HCT116 (cell line): ENCODE measurements at regions not wholly inside any gene's neighbourhood (a gene's known extent, or its start where the extent isn't known, plus 50 kb on each side); places are given as distances from the start of the nearest gene placed in this dataset.

Experiments
- ATAC-seq: fragments of 200-7000 bp; cut with Tn5 transposase; 2 replicates; pipeline ENCODE4 v1.9.1; 2020; ENCODE audit warnings: mild to moderate bottlenecking, moderate library complexity
- BruUV-seq: library from RNA; stranded (reverse); fragments of 400-500 nt; replicated peaks from 2 replicates; lab custom pipeline; 2021; lab: Mats Ljungman, UMichigan
- CTCF ChIA-PET: fragments of 300-600 bp; sonication (Branson Sonifier 250); formaldehyde crosslinking; loops from one replicate; lab custom pipeline; 2021; ENCODE audit warnings: antibody characterized with exemption; lab: Charles Lee
- POLR2A ChIA-PET: fragments of 300-600, 350-600 bp; sonication (Branson Sonifier 250); formaldehyde crosslinking; loops from one replicate; lab custom pipeline; 2021; ENCODE audit warnings: antibody characterized with exemption; lab: Charles Lee
- RAD21 ChIA-PET, 2 experiments: fragments of 300-600 bp; sonication (Branson Sonifier 250); formaldehyde crosslinking; loops; one replicate each; lab custom pipeline; 2023; ENCODE audit warnings: low total read pairs in 2 of 2; ENCODE audit not compliant: uncharacterized antibody in 2 of 2, unreplicated experiment in 2 of 2, low non-redundant PET in 1 of 2; lab: Charles Lee
- DNase-seq: peaks from one replicate; pipeline ENCODE4 v3.0.0-alpha.2; 2010; ENCODE audit warnings: low read depth, low spot score
- H2AFZ ChIP-seq: fragments of 200-600 bp; shearing (Covaris generic), sonication (generic); 2 replicates; pipeline ENCODE4 v1.6.1; 2017; ENCODE audit warnings: low read depth, mixed run types, mixed read lengths, antibody characterized with exemption, low read length; ENCODE audit not compliant: poor library complexity, severe bottlenecking
- H3K27ac ChIP-seq: 2 replicates; pipeline ENCODE4 v1.5.1; 2012; ENCODE audit warnings: low read depth, low read length
- H3K27me3 ChIP-seq: fragments of 200-600 bp; sonication (generic); 2 replicates; pipeline ENCODE4 v1.6.1; 2016; ENCODE audit warnings: mixed run types, low read length, mixed read lengths; ENCODE audit not compliant: insufficient read depth
- H3K36me3 ChIP-seq, 2 experiments: fragments of 200-500 bp in 1 of 2; fragments of 200-600 bp in 1 of 2; sonication (Bioruptor generic) in 1 of 2; sonication (generic) in 1 of 2; 2 replicates each; pipeline versions ENCODE4 v1.5.1 to v1.6.1; 2014 to 2016; ENCODE audit warnings: low read length in 2 of 2, inconsistent platforms in 1 of 2, mixed read lengths in 1 of 2, mixed run types in 1 of 2; ENCODE audit not compliant: insufficient read depth in 2 of 2, control insufficient read depth in 1 of 2
- H3K4me1 ChIP-seq, 2 experiments: fragments of 200-600 bp in 1 of 2; sonication (generic) in 1 of 2; 2 replicates each; pipeline versions ENCODE4 v1.5.1 to v1.6.1; 2012 to 2017; ENCODE audit warnings: low read length in 2 of 2, inconsistent platforms in 1 of 2, mild to moderate bottlenecking in 1 of 2, mixed read lengths in 1 of 2, mixed run types in 1 of 2, moderate library complexity in 1 of 2; ENCODE audit not compliant: insufficient read depth in 2 of 2, control insufficient read depth in 1 of 2
- H3K4me2 ChIP-seq: fragments of 200-600 bp; sonication (generic); 2 replicates; pipeline ENCODE4 v1.6.1; 2017; ENCODE audit warnings: mixed run types, low read length, mixed read lengths
- H3K4me3 ChIP-seq, 2 experiments: fragments of 200-600 bp in 1 of 2; sonication (generic) in 1 of 2; replicated peaks in 1 of 2; 2 replicates each; pipeline ENCODE4 v1.5.1; 2011 to 2016; ENCODE audit warnings: low read length in 2 of 2, control low read depth in 1 of 2, low read depth in 1 of 2, mild to moderate bottlenecking in 1 of 2, mixed read lengths in 1 of 2, mixed run types in 1 of 2
- H3K79me2 ChIP-seq: fragments of 200-600 bp; sonication (generic); 2 replicates; pipeline ENCODE4 v1.6.1; 2017; ENCODE audit warnings: mild to moderate bottlenecking, mixed run types, low read length, moderate library complexity, mixed read lengths; ENCODE audit not compliant: insufficient read depth
- H3K9ac ChIP-seq: fragments of 200-600 bp; sonication (generic); 2 replicates; pipeline ENCODE4 v1.6.1; 2016; ENCODE audit warnings: low read length, mixed read lengths
- H3K9me2 ChIP-seq: fragments of 200-600 bp; sonication (generic), shearing (Covaris generic); 2 replicates; pipeline ENCODE4 v1.6.1; 2017; ENCODE audit warnings: mixed run types, mild to moderate bottlenecking, moderate library complexity; ENCODE audit not compliant: insufficient read depth
- H3K9me3 ChIP-seq, 2 experiments: fragments of 200-500 bp in 1 of 2; fragments of 200-600 bp in 1 of 2; sonication (Bioruptor generic) in 1 of 2; sonication (generic) in 1 of 2; 2 replicates each; pipeline ENCODE4 v1.6.1; 2014 to 2017; ENCODE audit warnings: low read length in 2 of 2, mixed read lengths in 2 of 2, inconsistent platforms in 1 of 2, low read depth in 1 of 2, mild to moderate bottlenecking in 1 of 2, mixed run types in 1 of 2, moderate library complexity in 1 of 2; ENCODE audit not compliant: control insufficient read depth in 1 of 2, insufficient read depth in 1 of 2
- H4K20me1 ChIP-seq: fragments of 200-600 bp; sonication (generic), shearing (Covaris generic); 2 replicates; pipeline ENCODE4 v1.6.1; 2017; ENCODE audit warnings: mixed run types, mild to moderate bottlenecking, moderate library complexity; ENCODE audit not compliant: insufficient read depth
- CBX3 ChIP-seq: IDR thresholded peaks from 2 replicates; pipeline ENCODE4 v1.6.1; 2012; ENCODE audit warnings: low read depth
- CEBPB ChIP-seq: IDR thresholded peaks from 2 replicates; pipeline ENCODE4 v1.6.1; 2012; ENCODE audit warnings: low read depth
- EGR1 ChIP-seq: IDR thresholded peaks from 2 replicates; pipeline ENCODE4 v1.6.1; 2012; ENCODE audit warnings: low read depth
- ELF1 ChIP-seq: IDR thresholded peaks from 2 replicates; pipeline ENCODE4 v1.6.1; 2012; ENCODE audit warnings: low read depth, borderline replicate concordance
- EZH2phosphoT487 ChIP-seq: fragments of 200-600 bp; IDR thresholded peaks from 2 replicates; pipeline ENCODE4 v1.6.1; 2018; ENCODE audit warnings: antibody characterized with exemption, borderline replicate concordance
- FOSL1 ChIP-seq: IDR thresholded peaks from 2 replicates; pipeline ENCODE4 v1.6.1; 2012; ENCODE audit warnings: low read depth
- JUND ChIP-seq: IDR thresholded peaks from 2 replicates; pipeline ENCODE4 v1.6.1; 2012
- POLR2A ChIP-seq: IDR thresholded peaks from 2 replicates; pipeline ENCODE4 v1.7.0; 2011; ENCODE audit warnings: borderline replicate concordance; ENCODE audit not compliant: insufficient read depth, insufficient read length; ENCODE audit errors: extremely low read depth
- POLR2AphosphoS5 ChIP-seq: IDR thresholded peaks from 2 replicates; pipeline ENCODE4 v1.6.1; 2011; ENCODE audit warnings: mild to moderate bottlenecking, low read depth, low read length, moderate library complexity
- RAD21 ChIP-seq: IDR thresholded peaks from 2 replicates; pipeline ENCODE4 v1.6.1; 2012; ENCODE audit warnings: low read depth, mild to moderate bottlenecking
- SIN3A ChIP-seq: IDR thresholded peaks from 2 replicates; pipeline ENCODE4 v1.6.1; 2012; ENCODE audit warnings: low read depth
- SP1 ChIP-seq: IDR thresholded peaks from 2 replicates; pipeline ENCODE4 v1.6.1; 2012; ENCODE audit warnings: low read depth
- SRF ChIP-seq: IDR thresholded peaks from 2 replicates; pipeline ENCODE4 v1.6.1; 2012; ENCODE audit warnings: low read depth
- TCF7L2 ChIP-seq: IDR thresholded peaks from 2 replicates; pipeline ENCODE4 v1.7.0; 2011; ENCODE audit warnings: borderline replicate concordance, inconsistent platforms; ENCODE audit not compliant: insufficient read depth, insufficient read length; ENCODE audit errors: extremely low read depth
- ZNF274 ChIP-seq: fragments of 200-500 bp; sonication (Bioruptor generic); IDR thresholded peaks from 2 replicates; pipeline ENCODE4 v1.6.1; 2014; ENCODE audit warnings: mild to moderate bottlenecking, low read depth, low read length, inconsistent platforms
- intact Hi-C: fragments of 100-400 bp; cut with micrococcal nuclease; formaldehyde crosslinking; loops from 2 replicates; pipeline ENCODE4 v1.10.0; 2022
- TF ChIP-seq, protein P1 (sequence below): IDR thresholded peaks from 2 replicates; pipeline ENCODE4 v1.6.1; 2012
- TF ChIP-seq, protein P2 (sequence below): IDR thresholded peaks from 2 replicates; pipeline ENCODE4 v1.6.1; 2011; ENCODE audit warnings: mild to moderate bottlenecking, low read length, moderate library complexity; ENCODE audit not compliant: insufficient replicate concordance; ENCODE audit errors: extremely low read depth
- TF ChIP-seq, protein P3 (sequence below), 3 experiments: fragments of 200-600 bp in 1 of 3; sonication (generic) in 1 of 3; IDR thresholded peaks in 2 of 3; conservative IDR thresholded peaks in 1 of 3; 2 replicates each; pipeline ENCODE4 v1.5.1; 2012 to 2017; ENCODE audit warnings: low read depth in 2 of 3, low read length in 2 of 3, antibody characterized with exemption in 1 of 3, borderline replicate concordance in 1 of 3, control low read depth in 1 of 3, mild to moderate bottlenecking in 1 of 3, mixed read lengths in 1 of 3, mixed run types in 1 of 3, moderate library complexity in 1 of 3; ENCODE audit not compliant: insufficient read depth in 1 of 3

DNA sequence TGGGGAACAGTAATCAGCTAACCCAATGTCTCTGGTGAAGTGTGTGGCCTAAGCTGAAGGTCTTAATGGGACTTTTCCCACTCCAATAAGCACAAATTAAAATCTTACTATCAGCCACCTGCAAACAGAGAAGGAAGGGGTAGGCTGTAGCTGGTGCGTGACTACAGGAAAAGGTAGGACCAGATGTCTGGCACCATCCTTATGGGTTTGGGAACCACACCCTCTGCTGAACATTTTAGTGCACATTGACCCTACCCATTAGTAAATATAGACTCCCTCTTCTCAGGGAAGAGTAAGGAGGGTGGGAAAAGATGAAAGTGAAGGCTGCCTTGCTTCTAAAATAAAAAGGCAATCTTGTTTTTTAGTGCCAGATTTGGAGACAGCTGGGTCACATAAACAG is 602.8 kb downstream of the FAT4 start:
- RAD21 ChIA-PET, result no interaction called here
- intact Hi-C loops, result no loop called here
- Histone ChIP-seq H3K4me2 (no peak overlapping the region), H4K20me1 (no peaks in the 10 kb centered on the region), H3K9ac (no peak overlapping the region), H3K4me1 (no peaks in the 10 kb centered on the region), H2AFZ (no peak overlapping the region), H3K9me3 (no peaks in the 10 kb centered on the region), H3K27me3 (no peaks in the 10 kb centered on the region), H3K9me2 (0 out of 2 replicates have a peak, but pooled peaks cover 2% of the 10 kb centered on the region), H3K36me3 (no peaks in the 10 kb centered on the region), H3K27ac (no peak overlapping the region), H3K79me2 (no peaks in the 10 kb centered on the region), H3K4me3 (no peak overlapping the region)
- ATAC-seq (no peak), DNase-seq (no peak)
- TF ChIP-seq JUND (no peak), POLR2AphosphoS5 (no peak), CBX3 (no peak), RAD21 (no peak), SRF (no peak), ELF1 (no peak), FOSL1 (no peak), SIN3A (no peak), ZNF274 (no peak), SP1 (no peak), EGR1 (no peak), TCF7L2 (no peak), EZH2phosphoT487 (no peak), POLR2A (no peak), CEBPB (no peak)
- TF ChIP-seq, protein P1, sequence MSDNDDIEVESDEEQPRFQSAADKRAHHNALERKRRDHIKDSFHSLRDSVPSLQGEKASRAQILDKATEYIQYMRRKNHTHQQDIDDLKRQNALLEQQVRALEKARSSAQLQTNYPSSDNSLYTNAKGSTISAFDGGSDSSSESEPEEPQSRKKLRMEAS, result no peak
- TF ChIP-seq, protein P2, sequence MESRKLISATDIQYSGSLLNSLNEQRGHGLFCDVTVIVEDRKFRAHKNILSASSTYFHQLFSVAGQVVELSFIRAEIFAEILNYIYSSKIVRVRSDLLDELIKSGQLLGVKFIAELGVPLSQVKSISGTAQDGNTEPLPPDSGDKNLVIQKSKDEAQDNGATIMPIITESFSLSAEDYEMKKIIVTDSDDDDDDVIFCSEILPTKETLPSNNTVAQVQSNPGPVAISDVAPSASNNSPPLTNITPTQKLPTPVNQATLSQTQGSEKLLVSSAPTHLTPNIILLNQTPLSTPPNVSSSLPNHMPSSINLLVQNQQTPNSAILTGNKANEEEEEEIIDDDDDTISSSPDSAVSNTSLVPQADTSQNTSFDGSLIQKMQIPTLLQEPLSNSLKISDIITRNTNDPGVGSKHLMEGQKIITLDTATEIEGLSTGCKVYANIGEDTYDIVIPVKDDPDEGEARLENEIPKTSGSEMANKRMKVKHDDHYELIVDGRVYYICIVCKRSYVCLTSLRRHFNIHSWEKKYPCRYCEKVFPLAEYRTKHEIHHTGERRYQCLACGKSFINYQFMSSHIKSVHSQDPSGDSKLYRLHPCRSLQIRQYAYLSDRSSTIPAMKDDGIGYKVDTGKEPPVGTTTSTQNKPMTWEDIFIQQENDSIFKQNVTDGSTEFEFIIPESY, result no peak
- TF ChIP-seq, protein P3, sequence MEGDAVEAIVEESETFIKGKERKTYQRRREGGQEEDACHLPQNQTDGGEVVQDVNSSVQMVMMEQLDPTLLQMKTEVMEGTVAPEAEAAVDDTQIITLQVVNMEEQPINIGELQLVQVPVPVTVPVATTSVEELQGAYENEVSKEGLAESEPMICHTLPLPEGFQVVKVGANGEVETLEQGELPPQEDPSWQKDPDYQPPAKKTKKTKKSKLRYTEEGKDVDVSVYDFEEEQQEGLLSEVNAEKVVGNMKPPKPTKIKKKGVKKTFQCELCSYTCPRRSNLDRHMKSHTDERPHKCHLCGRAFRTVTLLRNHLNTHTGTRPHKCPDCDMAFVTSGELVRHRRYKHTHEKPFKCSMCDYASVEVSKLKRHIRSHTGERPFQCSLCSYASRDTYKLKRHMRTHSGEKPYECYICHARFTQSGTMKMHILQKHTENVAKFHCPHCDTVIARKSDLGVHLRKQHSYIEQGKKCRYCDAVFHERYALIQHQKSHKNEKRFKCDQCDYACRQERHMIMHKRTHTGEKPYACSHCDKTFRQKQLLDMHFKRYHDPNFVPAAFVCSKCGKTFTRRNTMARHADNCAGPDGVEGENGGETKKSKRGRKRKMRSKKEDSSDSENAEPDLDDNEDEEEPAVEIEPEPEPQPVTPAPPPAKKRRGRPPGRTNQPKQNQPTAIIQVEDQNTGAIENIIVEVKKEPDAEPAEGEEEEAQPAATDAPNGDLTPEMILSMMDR (IDR thresholded peaks at IDR 0.05 in 2 of 3, conservative IDR thresholded peaks at IDR 0.05 in 1 of 3; ENCODE audit: borderline replicate concordance in 1 of 3, insufficient read depth in 1 of 3, low read depth in 2 of 3, low read length in 2 of 3), result no peak
- no TSS peak for BruUV-seq
- POLR2A ChIA-PET, result no interaction called here
- CTCF ChIA-PET, result no interaction called here
